GM12878 (cell line): ENCODE measurements at regions not wholly inside any gene's neighbourhood (a gene's known extent, or its start where the extent isn't known, plus 50 kb on each side); places are given as distances from the start of the nearest gene placed in this dataset.

Experiments
- ATAC-seq: fragments of 200-7000 bp; cut with Tn5 transposase; 3 replicates; pipeline ENCODE4 v1.9.1; 2020; ENCODE audit warnings: mild to moderate bottlenecking, moderate library complexity
- BruUV-seq: library from RNA; stranded (reverse); fragments of 400-500 nt; replicated peaks from 2 replicates; lab custom pipeline; 2021; lab: Mats Ljungman, UMichigan
- CTCF ChIA-PET: fragments of 300-600 bp; sonication (Branson Sonifier 250); formaldehyde crosslinking; extraction: SDS; loops from one replicate; lab custom pipeline; 2021; ENCODE audit warnings: inconsistent platforms; lab: Yijun Ruan, JAX
- POLR2A ChIA-PET: fragments of 350-600 bp; formaldehyde crosslinking; extraction: SDS; loops from one replicate; lab custom pipeline; 2021; ENCODE audit warnings: inconsistent platforms; lab: Charles Lee
- RAD21 ChIA-PET: fragments of 300-600 bp; sonication (Branson Sonifier 250); formaldehyde crosslinking; loops from one replicate; lab custom pipeline; 2023; ENCODE audit warnings: antibody characterized with exemption; ENCODE audit not compliant: unreplicated experiment; lab: Charles Lee
- SMC1A ChIA-PET: fragments of 300-600 bp; sonication (Branson Sonifier 250); formaldehyde crosslinking; loops from one replicate; lab custom pipeline; 2023; ENCODE audit not compliant: unreplicated experiment, uncharacterized antibody; lab: Charles Lee
- DNase-seq: peaks from one replicate; pipeline ENCODE4 v3.0.0-alpha.2; 2011; ENCODE audit warnings: low read depth, low spot score
- FAIRE-seq: peaks from 3 replicates; lab custom pipeline; 2011; peaks lifted over from hg19 to GRCh38; lab: Jason Lieb, UNC
- H2AFZ ChIP-seq: 2 replicates; pipeline ENCODE4 v1.6.0; 2011; ENCODE audit warnings: low read depth, low read length, control low read depth; ENCODE audit not compliant: control insufficient read depth
- H3K27ac ChIP-seq: 2 replicates; pipeline ENCODE4 v1.5.1; 2011; ENCODE audit warnings: control low read depth; ENCODE audit not compliant: control insufficient read depth, insufficient read depth
- H3K27me3 ChIP-seq, 2 experiments: replicated peaks in 1 of 2; 2 replicates each; pipeline versions ENCODE4 v1.6.0 to v1.6.1; 2011; ENCODE audit warnings: low read length in 1 of 2; ENCODE audit not compliant: control insufficient read depth in 2 of 2, insufficient read depth in 2 of 2
- H3K36me3 ChIP-seq, 2 experiments: 2 replicates each; pipeline ENCODE4 v1.5.1; 2011; ENCODE audit warnings: low read length in 1 of 2; ENCODE audit not compliant: control insufficient read depth in 2 of 2, insufficient read depth in 2 of 2
- H3K4me1 ChIP-seq: 2 replicates; pipeline ENCODE4 v1.6.1; 2011; ENCODE audit warnings: mild to moderate bottlenecking, low read length, moderate library complexity, mixed read lengths; ENCODE audit not compliant: control insufficient read depth, insufficient read depth
- H3K4me2 ChIP-seq: 2 replicates; pipeline ENCODE4 v1.6.0; 2011; ENCODE audit warnings: control low read depth; ENCODE audit not compliant: control insufficient read depth, insufficient read depth
- H3K4me3 ChIP-seq: fragments of 200-600 bp; sonication (generic); 2 replicates; pipeline ENCODE4 v1.5.1; 2016
- H3K79me2 ChIP-seq: 2 replicates; pipeline ENCODE4 v1.6.0; 2011; ENCODE audit warnings: low read length; ENCODE audit not compliant: control insufficient read depth, insufficient read depth
- H3K9ac ChIP-seq: 2 replicates; pipeline ENCODE4 v1.8.0; 2011; ENCODE audit warnings: low read length, control low read depth, mixed read lengths; ENCODE audit not compliant: control insufficient read depth, insufficient read depth
- H3K9me3 ChIP-seq: replicated peaks from 3 replicates; pipeline ENCODE4 v1.5.1; 2011; ENCODE audit warnings: mild to moderate bottlenecking, low read length; ENCODE audit not compliant: control insufficient read depth, insufficient read depth
- H4K20me1 ChIP-seq: 2 replicates; pipeline ENCODE4 v1.6.0; 2011; ENCODE audit not compliant: control insufficient read depth, insufficient read depth
- BHLHE40 ChIP-seq, 2 experiments: fragments of 450-650 bp in 1 of 2; IDR thresholded peaks; 2 replicates each; pipeline ENCODE4 v1.6.1; 2011 to 2017; ENCODE audit warnings: low read depth in 2 of 2, borderline replicate concordance in 1 of 2, improper control_type of control experiment in 1 of 2, low read length in 1 of 2, mild to moderate bottlenecking in 1 of 2
- CBX3 ChIP-seq: fragments of 200-600 bp; sonication (generic); IDR thresholded peaks from 2 replicates; pipeline ENCODE4 v1.6.1; 2016; ENCODE audit warnings: low read depth, borderline replicate concordance
- JUNB ChIP-seq: IDR thresholded peaks from 2 replicates; pipeline ENCODE4 v1.6.1; 2016; ENCODE audit warnings: antibody characterized with exemption, mild to moderate bottlenecking
- KAT2A ChIP-seq: conservative IDR thresholded peaks from 2 replicates; pipeline ENCODE4 v1.6.1; 2011; ENCODE audit warnings: low read depth, low read length; ENCODE audit not compliant: control insufficient read depth
- MEF2A ChIP-seq: IDR thresholded peaks from 2 replicates; pipeline ENCODE4 v1.6.1; 2011; ENCODE audit warnings: low read depth, mild to moderate bottlenecking, low read length, moderate library complexity; ENCODE audit not compliant: insufficient read depth
- MYB ChIP-seq: fragments of 150-350 bp; IDR thresholded peaks from 2 replicates; pipeline ENCODE4 v1.6.1; 2014; ENCODE audit warnings: mild to moderate bottlenecking, low read depth, low read length, borderline replicate concordance
- PML ChIP-seq: IDR thresholded peaks from 2 replicates; pipeline ENCODE4 v1.6.1; 2012; ENCODE audit warnings: low read length, inconsistent platforms
- SIN3A ChIP-seq: IDR thresholded peaks from 2 replicates; pipeline ENCODE4 v1.6.1; 2012; ENCODE audit warnings: low read depth, low read length, improper control_type of control experiment
- SPI1 ChIP-seq: IDR thresholded peaks from 2 replicates; pipeline ENCODE4 v1.6.1; 2011; ENCODE audit warnings: low read depth, mild to moderate bottlenecking, low read length, moderate library complexity, borderline replicate concordance; ENCODE audit not compliant: insufficient read depth
- STAT3 ChIP-seq: IDR thresholded peaks from 2 replicates; pipeline ENCODE4 v1.6.1; 2011; ENCODE audit warnings: low read depth, low read length, improper control_type of control experiment
- SUZ12 ChIP-seq: fragments of 200-600 bp; sonication (generic); IDR thresholded peaks from one replicate; pipeline ENCODE4 v1.6.1; 2018; ENCODE audit warnings: antibody characterized with exemption, mild to moderate bottlenecking; ENCODE audit not compliant: unreplicated experiment
- USF1 ChIP-seq: IDR thresholded peaks from 2 replicates; pipeline ENCODE4 v1.6.1; 2011; ENCODE audit warnings: borderline replicate concordance, low read depth, mild to moderate bottlenecking, moderate library complexity, mixed read lengths, low read length; ENCODE audit not compliant: insufficient read depth; ENCODE audit errors: extremely low read length
- USF2 ChIP-seq: IDR thresholded peaks from 2 replicates; pipeline ENCODE4 v1.6.1; 2011; ENCODE audit warnings: low read depth, low read length, improper control_type of control experiment, borderline replicate concordance
- YY1 ChIP-seq: IDR thresholded peaks from 2 replicates; pipeline ENCODE4 v1.6.1; 2011; ENCODE audit warnings: low read depth, mild to moderate bottlenecking, low read length
- ZBTB4 ChIP-seq: fragments of 450-650 bp; formaldehyde crosslinking; IDR thresholded peaks from 2 replicates; pipeline ENCODE4 v1.4.0; 2022; ENCODE audit warnings: mild to moderate bottlenecking, moderate library complexity
- WGBS: methylation state at CpG from one replicate; pipeline ENCODE4 v1.1.6; 2016; ENCODE audit warnings: low lambda C conversion rate; ENCODE audit not compliant: insufficient replicate concordance, insufficient coverage; ENCODE audit errors: missing lambda C conversion rate; 5-methylcytosine and 5-hydroxymethylcytosine counted together
- in situ Hi-C: fragments of 300-500 bp; cut with MboI; formaldehyde crosslinking; loops from 9 replicates; pipeline ENCODE4 v1.14.3; 2018; ENCODE audit warnings: mixed read lengths
- intact Hi-C: fragments of 100-400 bp; cut with micrococcal nuclease; formaldehyde crosslinking; loops from one replicate; pipeline ENCODE4 v1.14.2; 2022; ENCODE audit not compliant: unreplicated experiment

GRCh38 chr7:98697083-98697482 lies 80.0 kb downstream of the NPTX2 start (continued):
- TF ChIP-seq ZBTB4 (no peak), USF1 (no peak), MEF2A (no peak), MYB (no peak)
- TF ChIP-seq, all 136 proteins: peak for 0

GRCh38 chr7:98697485-98698240 lies 80.6 kb downstream of the NPTX2 start:
- no peaks in the 10 kb centered on the region for H3K36me3 ChIP-seq
- POLR2A ChIA-PET = no interaction called here
- ATAC-seq (no peak), FAIRE-seq (no peak), DNase-seq (no peak)
- in situ Hi-C loops = no loop called here
- BruUV-seq = no TSS peak
- H3K27ac ChIP-seq = no peak overlapping the region
- H3K79me2 ChIP-seq = no peaks in the 10 kb centered on the region
- RAD21 ChIA-PET = no interaction called here
- H3K9ac ChIP-seq = no peak overlapping the region
- no peaks in the 10 kb centered on the region for H3K27me3 ChIP-seq
- H3K4me2 ChIP-seq = no peak overlapping the region
- no peaks in the 10 kb centered on the region for H4K20me1 ChIP-seq
- H3K9me3 ChIP-seq = no peaks in the 10 kb centered on the region; the same call in 2 of the 3 replicates
- no peak overlapping the region for H2AFZ ChIP-seq
- intact Hi-C loops = no loop called here
- CTCF ChIA-PET = no interaction called here
- no peak overlapping the region for H3K4me3 ChIP-seq
- H3K4me1 ChIP-seq = peaks cover 7% of the 10 kb centered on the region
- SMC1A ChIA-PET = no interaction called here
- 65% methylated on average over 9 of the region's 9 CpGs for WGBS
- no peak for TF ChIP-seq CBX3
- TF ChIP-seq MYB = no peak
- TF ChIP-seq STAT3 = no peak
- no peak for TF ChIP-seq JUNB
- no peak for TF ChIP-seq KAT2A
- TF ChIP-seq YY1 = no peak
- no peak for TF ChIP-seq SPI1
- no peak for TF ChIP-seq SUZ12
- TF ChIP-seq BHLHE40 (IDR thresholded peaks at IDR 0.05; ENCODE audit: borderline replicate concordance in 1 of 2, low read depth in 2 of 2, low read length in 1 of 2) = no peak
- TF ChIP-seq SIN3A = no peak
- TF ChIP-seq USF2 = no peak
- TF ChIP-seq PML = no peak
